Lower leg skin (tissue), 4 donors: ENCODE measurements at regions not wholly inside any gene's neighbourhood (a gene's known extent, or its start where the extent isn't known, plus 50 kb on each side); places are given as distances from the start of the nearest gene placed in this dataset.

Experiments used
- DNase-seq, 2 donors: peaks; one replicate each; pipeline ENCODE4 v3.0.0-alpha.2; 2019; ENCODE audit warnings: low spot score in 2 of 2
- H3K4me3 ChIP-seq: fragments of 200-600 bp; sonication (generic); 2 replicates; pipeline ENCODE4 v1.5.1; 2017; ENCODE audit warnings: mild to moderate bottlenecking, low read depth; ENCODE audit not compliant: poor library complexity, severe bottlenecking
- CTCF ChIP-seq, 3 donors: fragments of 450-650 bp; IDR thresholded peaks; one replicate each; pipeline ENCODE4 v1.5.1; 2016; ENCODE audit warnings: antibody characterized with exemption in 3 of 3, mild to moderate bottlenecking in 3 of 3, moderate library complexity in 2 of 3
- POLR2A ChIP-seq, 2 donors: fragments of 450-650 bp; IDR thresholded peaks; one replicate each; pipeline ENCODE4 v1.6.1; 2016 to 2017; ENCODE audit warnings: antibody characterized with exemption in 2 of 2, mild to moderate bottlenecking in 1 of 2, moderate library complexity in 1 of 2
- WGBS, 2 donors: methylation state at CpG; one replicate each; pipeline ENCODE4 v1.1.5; 2018; 5-methylcytosine and 5-hydroxymethylcytosine counted together
- intact Hi-C: fragments of 100-400 bp; cut with DNase I; formaldehyde crosslinking; loops from one replicate; pipeline ENCODE4 v1.15.0; 2023; ENCODE audit warnings: low total_unique reads

GRCh38 chr13:106762708-106763107, 194.8 kb upstream of the ARGLU1 start:
- DNase-seq, result no peak
- no peak overlapping the region for H3K4me3 ChIP-seq
- WGBS, 2 donors, result 72 to 73% methylated on average over 3 of the region's 3 CpGs
- TF ChIP-seq POLR2A (IDR thresholded peaks at IDR 0.05) (no peak), CTCF (IDR thresholded peaks at IDR 0.05) (no peak)
- intact Hi-C loops, result no loop called here

GRCh38 chr13:106756446-106756845, 188.5 kb upstream of the ARGLU1 start:
- no peak for TF ChIP-seq CTCF (IDR thresholded peaks at IDR 0.05)
- TF ChIP-seq POLR2A (IDR thresholded peaks at IDR 0.05), result no peak
- no peak for DNase-seq
- WGBS, 2 donors, result 47 to 62% methylated on average over 8 of the region's 8 CpGs
- intact Hi-C loops, result no loop called here
- H3K4me3 ChIP-seq, result no peak overlapping the region

- no peak for DNase-seq
- no peak overlapping the region for H3K4me3 ChIP-seq
- TF ChIP-seq CTCF (IDR thresholded peaks at IDR 0.05) (no peak), POLR2A (IDR thresholded peaks at IDR 0.05) (no peak)
- intact Hi-C loops, result no loop called here
- WGBS, 2 donors, result 79 to 82% methylated on average over 9 of the region's 9 CpGs
Measured at GRCh38 chr13:106755542-106755941, 187.6 kb upstream of the ARGLU1 start.

- no peak for TF ChIP-seq CTCF (IDR thresholded peaks at IDR 0.05)
- TF ChIP-seq POLR2A (IDR thresholded peaks at IDR 0.05), result no peak
- no peak overlapping the region for H3K4me3 ChIP-seq
- WGBS, 2 donors, result 63 to 64% methylated on average over 6 of the region's 6 CpGs
- intact Hi-C loops, result no loop called here
- no peak for DNase-seq
Measured at GRCh38 chr13:106753251-106753650, 185.3 kb upstream of the ARGLU1 start.

- TF ChIP-seq POLR2A (IDR thresholded peaks at IDR 0.05) (no peak), CTCF (IDR thresholded peaks at IDR 0.05) (no peak)
- H3K4me3 ChIP-seq, result no peak overlapping the region
- DNase-seq, result no peak
- intact Hi-C loops, result no loop called here
- WGBS, 2 donors, result 65 to 67% methylated on average over 6 of the region's 6 CpGs
Measured at GRCh38 chr13:106752584-106753170, 184.7 kb upstream of the ARGLU1 start.

GRCh38 chr13:106748785-106749184, 180.8 kb upstream of the ARGLU1 start:
- H3K4me3 ChIP-seq, result no peak overlapping the region
- DNase-seq, result no peak
- intact Hi-C loops, result no loop called here
- TF ChIP-seq POLR2A (IDR thresholded peaks at IDR 0.05), result no peak
- TF ChIP-seq CTCF (IDR thresholded peaks at IDR 0.05), result no peak
- 37 to 56% methylated on average over 2 of the region's 2 CpGs for WGBS, 2 donors
